WTC11 (cell line): ENCODE measurements at regions not wholly inside any gene's neighbourhood (a gene's known extent, or its start where the extent isn't known, plus 50 kb on each side); places are given as distances from the start of the nearest gene placed in this dataset.

Experiments
- ATAC-seq: fragments of 200-7000 bp; cut with Tn5 transposase; 2 replicates; pipeline ENCODE4 v1.10.0; 2021; ENCODE audit warnings: mild to moderate bottlenecking, moderate library complexity
- CTCF ChIA-PET: fragments of 300-600 bp; sonication (Branson Sonifier 250); formaldehyde crosslinking; loops from one replicate; lab custom pipeline; 2021; ENCODE audit warnings: antibody characterized with exemption; lab: Charles Lee
- POLR2A ChIA-PET: fragments of 350-600 bp; sonication (Branson Sonifier 250); formaldehyde crosslinking; loops from one replicate; lab custom pipeline; 2021; ENCODE audit warnings: antibody characterized with exemption; lab: Charles Lee
- DNase-seq: peaks from one replicate; pipeline ENCODE4 v3.0.0; 2021; ENCODE audit warnings: low spot score
- H3K27ac Mint-ChIP-seq: 2 replicates; pipeline ENCODE4 v1.8.0; 2021; ENCODE audit warnings: mixed read lengths
- H3K27me3 Mint-ChIP-seq: 2 replicates; pipeline ENCODE4 v1.8.0; 2021; ENCODE audit warnings: low read depth, mild to moderate bottlenecking, moderate library complexity, mixed read lengths
- H3K36me3 Mint-ChIP-seq: 2 replicates; pipeline ENCODE4 v1.8.0; 2021; ENCODE audit warnings: mixed read lengths
- H3K4me1 Mint-ChIP-seq: 2 replicates; pipeline ENCODE4 v1.8.0; 2022; ENCODE audit warnings: mixed read lengths
- H3K4me3 Mint-ChIP-seq: 2 replicates; pipeline ENCODE4 v1.8.0; 2021; ENCODE audit warnings: mild to moderate bottlenecking, moderate library complexity, mixed read lengths
- H3K9me3 Mint-ChIP-seq: 2 replicates; pipeline ENCODE4 v1.8.0; 2021; ENCODE audit warnings: mixed read lengths
- ESRRA ChIP-seq: sonication (generic); formaldehyde crosslinking; IDR thresholded peaks from 2 replicates; pipeline ENCODE4 v1.8.1; 2022; ENCODE audit warnings: mild to moderate bottlenecking, missing genetic modification reagents, borderline replicate concordance
- ETV6 ChIP-seq: sonication (generic); formaldehyde crosslinking; IDR thresholded peaks from 2 replicates; pipeline ENCODE4 v1.8.1; 2022; ENCODE audit warnings: mild to moderate bottlenecking, missing genetic modification reagents
- FOXK1 ChIP-seq: sonication (generic); formaldehyde crosslinking; IDR thresholded peaks from 2 replicates; pipeline ENCODE4 v1.8.0; 2022; ENCODE audit warnings: mild to moderate bottlenecking, moderate library complexity, missing genetic modification reagents
- HMGA2 ChIP-seq: fragments of 250-450 bp; sonication (Bioruptor Pico); IDR thresholded peaks from 2 replicates; pipeline ENCODE4 v1.4.0; 2021; ENCODE audit warnings: mild to moderate bottlenecking, moderate library complexity
- IRF2 ChIP-seq: sonication (generic); formaldehyde crosslinking; IDR thresholded peaks from 2 replicates; pipeline ENCODE4 v1.8.0; 2022; ENCODE audit warnings: low read depth, missing genetic modification reagents, borderline replicate concordance
- JAZF1 ChIP-seq: fragments of 250-450 bp; sonication (Bioruptor Pico); IDR thresholded peaks from 2 replicates; pipeline ENCODE4 v1.9.0; 2021; ENCODE audit warnings: moderate library complexity, mild to moderate bottlenecking, inconsistent platforms
- MYBL2 ChIP-seq: sonication (generic); formaldehyde crosslinking; IDR thresholded peaks from 2 replicates; pipeline ENCODE4 v1.8.1; 2023; ENCODE audit warnings: mild to moderate bottlenecking, moderate library complexity, missing genetic modification reagents
- NFYB ChIP-seq: sonication (generic); formaldehyde crosslinking; conservative IDR thresholded peaks from 2 replicates; pipeline ENCODE4 v1.8.0; 2022; ENCODE audit warnings: low read depth, missing genetic modification reagents
- NR1H2 ChIP-seq: sonication (generic); formaldehyde crosslinking; IDR thresholded peaks from 2 replicates; pipeline ENCODE4 v1.9.0; 2021; ENCODE audit warnings: mild to moderate bottlenecking, moderate library complexity, missing genetic modification reagents
- NR3C1 ChIP-seq: sonication (generic); formaldehyde crosslinking; conservative IDR thresholded peaks from 2 replicates; pipeline ENCODE4 v1.8.1; 2023; ENCODE audit warnings: low read depth, mild to moderate bottlenecking, missing genetic modification reagents
- OVOL2 ChIP-seq: fragments of 250-450 bp; sonication (Bioruptor Pico); IDR thresholded peaks from 2 replicates; pipeline ENCODE4 v1.9.0; 2021; ENCODE audit warnings: mild to moderate bottlenecking, borderline replicate concordance
- RELA ChIP-seq: sonication (generic); formaldehyde crosslinking; IDR thresholded peaks from 2 replicates; pipeline ENCODE4 v1.8.1; 2022; ENCODE audit warnings: missing genetic modification reagents, mild to moderate bottlenecking, borderline replicate concordance
- SMAD4 ChIP-seq: sonication (generic); formaldehyde crosslinking; IDR thresholded peaks from 2 replicates; pipeline ENCODE4 v1.8.0; 2022; ENCODE audit warnings: mild to moderate bottlenecking, missing genetic modification reagents
- TF ChIP-seq, protein P1 (sequence below): fragments of 250-450 bp; sonication (Bioruptor Pico); IDR thresholded peaks from 2 replicates; pipeline ENCODE4 v2.1.2; 2022; ENCODE audit warnings: mild to moderate bottlenecking, moderate library complexity
- TF ChIP-seq, protein P2 (sequence below): sonication (generic); formaldehyde crosslinking; conservative IDR thresholded peaks from 2 replicates; pipeline ENCODE4 v1.8.1; 2023; ENCODE audit warnings: mild to moderate bottlenecking, low read depth, missing genetic modification reagents, moderate library complexity
- TF ChIP-seq, protein P3 (sequence below): fragments of 200-600 bp; IDR thresholded peaks from 2 replicates; pipeline ENCODE4 v1.8.0; 2022; ENCODE audit warnings: antibody characterized with exemption

DNA sequence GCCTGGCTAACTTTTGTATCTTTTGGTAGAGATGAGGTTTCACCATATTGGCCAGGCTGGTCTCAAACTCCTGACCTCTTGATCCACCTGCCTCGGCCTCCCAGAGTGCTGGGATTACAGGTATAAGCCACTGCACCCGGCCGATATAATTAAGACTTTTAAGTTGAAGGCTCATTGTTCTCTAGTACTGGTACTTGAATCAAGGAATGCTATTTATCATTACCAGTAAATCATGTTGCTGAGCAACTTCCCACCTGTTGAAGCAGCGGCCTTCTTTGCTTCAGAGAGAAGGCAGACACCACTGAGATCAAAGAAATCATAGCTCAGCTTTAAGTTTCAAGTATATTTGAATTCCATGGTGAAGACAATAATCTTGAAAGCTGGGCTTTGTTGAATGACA lies 58.8 kb upstream of the TMEM163 start:
- Mint-ChIP-seq H3K4me1 (peaks cover 27% of the 10 kb centered on the region), H3K27me3 (no peaks in the 10 kb centered on the region), H3K27ac (no peak overlapping the region), H3K36me3 (no peaks in the 10 kb centered on the region), H3K9me3 (no peaks in the 10 kb centered on the region), H3K4me3 (no peak overlapping the region)
- ChIA-PET POLR2A (no interaction called here), CTCF (interaction anchor here (0.6 kb wide), 1 partner anchor 1100 kb away, joined by 4 read pairs; no protein-coding TSS in a partner anchor)
- ATAC-seq (no peak), DNase-seq (no peak)
- TF ChIP-seq, protein P1, sequence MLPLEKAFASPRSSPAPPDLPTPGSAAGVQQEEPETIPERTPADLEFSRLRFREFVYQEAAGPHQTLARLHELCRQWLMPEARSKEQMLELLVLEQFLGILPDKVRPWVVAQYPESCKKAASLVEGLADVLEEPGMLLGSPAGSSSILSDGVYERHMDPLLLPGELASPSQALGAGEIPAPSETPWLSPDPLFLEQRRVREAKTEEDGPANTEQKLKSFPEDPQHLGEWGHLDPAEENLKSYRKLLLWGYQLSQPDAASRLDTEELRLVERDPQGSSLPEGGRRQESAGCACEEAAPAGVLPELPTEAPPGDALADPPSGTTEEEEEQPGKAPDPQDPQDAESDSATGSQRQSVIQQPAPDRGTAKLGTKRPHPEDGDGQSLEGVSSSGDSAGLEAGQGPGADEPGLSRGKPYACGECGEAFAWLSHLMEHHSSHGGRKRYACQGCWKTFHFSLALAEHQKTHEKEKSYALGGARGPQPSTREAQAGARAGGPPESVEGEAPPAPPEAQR (CRISPR knock-in tag), result no peak
- no peak for TF ChIP-seq ETV6 (CRISPR knock-in tag)

DNA sequence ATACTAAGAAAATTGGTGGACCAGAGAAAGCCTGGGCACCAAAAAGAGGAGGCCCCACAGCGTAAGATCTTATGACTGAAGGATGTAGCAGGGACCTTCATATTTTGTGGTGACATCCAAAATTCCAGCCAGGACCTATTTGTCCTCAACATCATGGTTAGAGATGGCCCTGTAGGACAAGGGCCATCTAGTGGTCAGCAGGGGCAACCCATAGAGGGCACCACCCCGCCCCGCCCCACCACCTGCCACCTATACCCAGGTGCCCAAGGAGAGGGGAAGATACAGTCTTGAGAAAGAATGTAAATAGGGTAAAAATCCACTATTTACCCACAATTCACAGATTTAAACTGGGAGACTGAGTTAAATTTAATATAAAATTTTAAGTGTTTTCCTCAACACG lies 59.6 kb upstream of the TMEM163 start:
- Mint-ChIP-seq H3K36me3 (no peaks in the 10 kb centered on the region), H3K4me3 (no peak overlapping the region), H3K27ac (no peak overlapping the region), H3K27me3 (no peaks in the 10 kb centered on the region), H3K9me3 (no peaks in the 10 kb centered on the region), H3K4me1 (peaks cover 23% of the 10 kb centered on the region)
- CTCF ChIA-PET, result interaction anchor here (0.6 kb wide), 1 partner anchor 1099 kb away, joined by 4 read pairs; no protein-coding TSS in a partner anchor
- TF ChIP-seq SMAD4 (CRISPR knock-in tag), result no peak
- TF ChIP-seq NR3C1, result no peak
- no peak for TF ChIP-seq NFYB (CRISPR knock-in tag)
- TF ChIP-seq, protein P2, sequence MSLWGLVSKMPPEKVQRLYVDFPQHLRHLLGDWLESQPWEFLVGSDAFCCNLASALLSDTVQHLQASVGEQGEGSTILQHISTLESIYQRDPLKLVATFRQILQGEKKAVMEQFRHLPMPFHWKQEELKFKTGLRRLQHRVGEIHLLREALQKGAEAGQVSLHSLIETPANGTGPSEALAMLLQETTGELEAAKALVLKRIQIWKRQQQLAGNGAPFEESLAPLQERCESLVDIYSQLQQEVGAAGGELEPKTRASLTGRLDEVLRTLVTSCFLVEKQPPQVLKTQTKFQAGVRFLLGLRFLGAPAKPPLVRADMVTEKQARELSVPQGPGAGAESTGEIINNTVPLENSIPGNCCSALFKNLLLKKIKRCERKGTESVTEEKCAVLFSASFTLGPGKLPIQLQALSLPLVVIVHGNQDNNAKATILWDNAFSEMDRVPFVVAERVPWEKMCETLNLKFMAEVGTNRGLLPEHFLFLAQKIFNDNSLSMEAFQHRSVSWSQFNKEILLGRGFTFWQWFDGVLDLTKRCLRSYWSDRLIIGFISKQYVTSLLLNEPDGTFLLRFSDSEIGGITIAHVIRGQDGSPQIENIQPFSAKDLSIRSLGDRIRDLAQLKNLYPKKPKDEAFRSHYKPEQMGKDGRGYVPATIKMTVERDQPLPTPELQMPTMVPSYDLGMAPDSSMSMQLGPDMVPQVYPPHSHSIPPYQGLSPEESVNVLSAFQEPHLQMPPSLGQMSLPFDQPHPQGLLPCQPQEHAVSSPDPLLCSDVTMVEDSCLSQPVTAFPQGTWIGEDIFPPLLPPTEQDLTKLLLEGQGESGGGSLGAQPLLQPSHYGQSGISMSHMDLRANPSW, result no peak
- TF ChIP-seq, protein P3, sequence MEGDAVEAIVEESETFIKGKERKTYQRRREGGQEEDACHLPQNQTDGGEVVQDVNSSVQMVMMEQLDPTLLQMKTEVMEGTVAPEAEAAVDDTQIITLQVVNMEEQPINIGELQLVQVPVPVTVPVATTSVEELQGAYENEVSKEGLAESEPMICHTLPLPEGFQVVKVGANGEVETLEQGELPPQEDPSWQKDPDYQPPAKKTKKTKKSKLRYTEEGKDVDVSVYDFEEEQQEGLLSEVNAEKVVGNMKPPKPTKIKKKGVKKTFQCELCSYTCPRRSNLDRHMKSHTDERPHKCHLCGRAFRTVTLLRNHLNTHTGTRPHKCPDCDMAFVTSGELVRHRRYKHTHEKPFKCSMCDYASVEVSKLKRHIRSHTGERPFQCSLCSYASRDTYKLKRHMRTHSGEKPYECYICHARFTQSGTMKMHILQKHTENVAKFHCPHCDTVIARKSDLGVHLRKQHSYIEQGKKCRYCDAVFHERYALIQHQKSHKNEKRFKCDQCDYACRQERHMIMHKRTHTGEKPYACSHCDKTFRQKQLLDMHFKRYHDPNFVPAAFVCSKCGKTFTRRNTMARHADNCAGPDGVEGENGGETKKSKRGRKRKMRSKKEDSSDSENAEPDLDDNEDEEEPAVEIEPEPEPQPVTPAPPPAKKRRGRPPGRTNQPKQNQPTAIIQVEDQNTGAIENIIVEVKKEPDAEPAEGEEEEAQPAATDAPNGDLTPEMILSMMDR, result peak; percentile 44; the same call in 1 of the 2 replicates
- TF ChIP-seq IRF2, result no peak
- TF ChIP-seq ESRRA (CRISPR knock-in tag), result no peak
- no peak for TF ChIP-seq JAZF1 (CRISPR knock-in tag)
- no peak for TF ChIP-seq NR1H2 (CRISPR knock-in tag)
- POLR2A ChIA-PET, result no interaction called here
- ATAC-seq, result peak; percentile 75
- DNase-seq, result peak; percentile 58

DNA sequence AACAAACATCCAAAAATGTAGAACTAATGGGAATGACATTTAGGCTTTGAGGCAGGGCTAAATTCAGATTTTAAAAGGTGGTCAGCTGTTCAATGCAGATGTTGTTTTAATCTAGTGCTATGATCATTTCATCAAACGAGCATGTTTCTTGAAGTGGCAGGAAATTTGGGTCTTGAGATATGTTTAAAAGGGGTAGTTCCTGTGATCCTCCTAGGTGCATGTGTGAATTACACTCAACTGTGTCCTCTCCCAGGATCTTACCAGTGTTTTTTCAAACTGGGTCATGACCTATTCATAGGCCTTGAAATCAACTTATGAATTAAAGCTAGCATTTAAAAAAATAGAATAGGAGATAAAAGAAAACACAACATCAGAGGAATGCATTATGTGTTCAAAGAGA lies 57.4 kb upstream of the ACMSD start:
- no peak for ATAC-seq
- Mint-ChIP-seq H3K27ac (no peak overlapping the region), H3K4me3 (no peak overlapping the region), H3K36me3 (no peaks in the 10 kb centered on the region), H3K9me3 (no peaks in the 10 kb centered on the region), H3K27me3 (no peaks in the 10 kb centered on the region), H3K4me1 (peaks cover 2% of the 10 kb centered on the region; the same call in 1 of the 2 replicates)
- CTCF ChIA-PET, result no interaction called here
- POLR2A ChIA-PET, result no interaction called here
- no peak for DNase-seq
- TF ChIP-seq OVOL2 (CRISPR knock-in tag) (no peak), FOXK1 (CRISPR knock-in tag) (no peak), HMGA2 (CRISPR knock-in tag) (no peak), MYBL2 (CRISPR knock-in tag) (no peak), RELA (CRISPR knock-in tag) (no peak)
